ENCODE measurements at regions not wholly inside any gene's neighbourhood (a gene's known extent, or its start where the extent isn't known, plus 50 kb on each side); places are given as distances from the start of the nearest gene placed in this dataset.

GRCh38 chr6:2454180-2454579 lies 208.8 kb upstream of the GMDS start:
- DNase-seq = no peak

GRCh38 chr6:2450546-2450945 lies 205.1 kb upstream of the GMDS start:
- no peak for DNase-seq

- no peak for DNase-seq
Observed at GRCh38 chr6:2449572-2449940, 204.2 kb upstream of the GMDS start.

- no peak for DNase-seq
Observed at GRCh38 chr6:2448826-2449571, 203.6 kb upstream of the GMDS start.

GRCh38 chr6:2447931-2448330 lies 202.5 kb upstream of the GMDS start:
- DNase-seq = no peak

GRCh38 chr6:2447318-2447920 lies 202.0 kb upstream of the GMDS start:
- no peak for DNase-seq

- DNase-seq = no peak
Observed at GRCh38 chr6:2441601-2442475, 196.4 kb upstream of the GMDS start.

- no peak for DNase-seq
Observed at GRCh38 chr6:2440516-2440915, 195.1 kb upstream of the GMDS start.

- DNase-seq = no peak
Observed at GRCh38 chr6:2439632-2440031, 194.2 kb upstream of the GMDS start.

GRCh38 chr6:2439082-2439481 lies 193.7 kb upstream of the GMDS start:
- no peak for DNase-seq

- DNase-seq = no peak
Observed at GRCh38 chr6:2436410-2437154, 191.2 kb upstream of the GMDS start.

GRCh38 chr6:2435323-2435722 lies 189.9 kb upstream of the GMDS start:
- DNase-seq = no peak

- no peak for DNase-seq
Observed at GRCh38 chr6:2434912-2435311, 189.5 kb upstream of the GMDS start.

- DNase-seq = no peak
Observed at GRCh38 chr6:2434116-2434515, 188.7 kb upstream of the GMDS start.

- no peak for DNase-seq
Observed at GRCh38 chr6:2433711-2434110, 188.3 kb upstream of the GMDS start.

- no peak for DNase-seq
Observed at GRCh38 chr6:2433266-2433665, 187.9 kb upstream of the GMDS start.

GRCh38 chr6:2432292-2432691 lies 186.9 kb upstream of the GMDS start:
- no peak for DNase-seq

- DNase-seq = no peak
Observed at GRCh38 chr6:2430612-2431011, 185.2 kb upstream of the GMDS start.

GRCh38 chr6:2429460-2429859 lies 184.1 kb upstream of the GMDS start:
- DNase-seq = no peak

- no peak for DNase-seq
Observed at GRCh38 chr6:2429032-2429431, 183.6 kb upstream of the GMDS start.

- no peak for DNase-seq
Observed at GRCh38 chr6:2426561-2427340, 181.3 kb upstream of the GMDS start.

- no peak for DNase-seq
Observed at GRCh38 chr6:2416128-2416712, 170.8 kb upstream of the GMDS start.

All from activated CD4-positive, alpha-beta T cell treated with anti-CD3 and anti-CD28 coated beads, Interleukin-2, amount 50 U/mL, for 1 hour (primary cell).